ENCODE measurements at regions not wholly inside any gene's neighbourhood (a gene's known extent, or its start where the extent isn't known, plus 50 kb on each side); places are given as distances from the start of the nearest gene placed in this dataset.
A peak's percentile ranks its signal among the peaks of the same experiment; 100 is the strongest.

GRCh38 chr21:35885942-35886541 is 174.3 kb downstream of the SETD4 start:
- Mint-ChIP-seq H3K4me3 (no peak overlapping the region), H3K9me3 (no peaks in the 10 kb centered on the region), H3K36me3 (ENCODE audit: insufficient read depth in 1 of 3, low read depth in 3 of 3) (peaks cover 0 to 1% (median 0%) of the 10 kb centered on the region in 3 experiments; a peak in 1 of 7 replicates), H3K4me1 (peaks cover 23 to 25% of the 10 kb centered on the region in 2 experiments), H3K27ac (no peak overlapping the region), H3K27me3 (ENCODE audit: low read depth) (peaks cover 10% of the 10 kb centered on the region)
- peak; percentile 16; the same call in 2 of the 3 replicates for TF ChIP-seq CTCF (conservative IDR thresholded peaks at IDR 0.05)
- H2AK5ac ChIP-seq (ENCODE audit: insufficient read length, low read length) = no peak overlapping the region
- no peak overlapping the region for H3K56ac ChIP-seq (ENCODE audit: insufficient read length, low read depth, low read length)
- H3K23ac ChIP-seq (ENCODE audit: insufficient read length, low read depth, low read length) = no peak overlapping the region
- no peak overlapping the region for H2AFZ ChIP-seq (ENCODE audit: low read length)
- no CpG with 5 or more reads among the region's 7 CpGs for WGBS (ENCODE audit: extremely low coverage, insufficient read length, low lambda C conversion rate)
- no peak overlapping the region for H3K4me2 ChIP-seq (ENCODE audit: insufficient read depth, insufficient read length, low read length)
- peaks cover 6% of the 10 kb centered on the region; the same call in 1 of the 2 replicates for H3K4me1 ChIP-seq (ENCODE audit: insufficient read depth, low read length)
- H3K79me1 ChIP-seq (ENCODE audit: insufficient read depth, low read depth, low read length, poor library complexity, severe bottlenecking) = no peaks in the 10 kb centered on the region
- no peak overlapping the region for H3K9ac ChIP-seq (ENCODE audit: extremely low read depth, insufficient read length, low read length)
- H3K23me2 ChIP-seq (ENCODE audit: insufficient read length, low read depth, low read length, poor library complexity, severe bottlenecking) = no peaks in the 10 kb centered on the region
- H3K9me3 ChIP-seq (ENCODE audit: control insufficient read depth, low read depth, low read length) = no peaks in the 10 kb centered on the region
- no peak overlapping the region for H2BK15ac ChIP-seq (ENCODE audit: low read depth, low read length)
- H2BK20ac ChIP-seq (ENCODE audit: low read depth, low read length, poor library complexity, severe bottlenecking) = no peak overlapping the region
- no peak overlapping the region for H3K27ac ChIP-seq (ENCODE audit: insufficient read length, low read depth, low read length)
- no peak overlapping the region for H3T11ph ChIP-seq (ENCODE audit: low read length)
- no peaks in the 10 kb centered on the region for H4K20me1 ChIP-seq (ENCODE audit: control insufficient read depth, insufficient read depth, insufficient read length)
- no peak overlapping the region for H2BK5ac ChIP-seq (ENCODE audit: insufficient read length, low read length)
- no peaks in the 10 kb centered on the region for H3K79me2 ChIP-seq (ENCODE audit: insufficient read depth, low read length)
- no peak overlapping the region for H4K91ac ChIP-seq (ENCODE audit: insufficient read length, low read depth, low read length)
- no peak overlapping the region for H3K14ac ChIP-seq (ENCODE audit: insufficient read depth, low read length)
- no peak for DNase-seq
- H2BK12ac ChIP-seq (ENCODE audit: insufficient read length, low read depth, low read length) = no peak overlapping the region
- H4K8ac ChIP-seq (replicated peaks; ENCODE audit: insufficient read length, low read depth, low read length) = no peak overlapping the region
- no peak overlapping the region for H4K5ac ChIP-seq (ENCODE audit: insufficient read length, low read depth, low read length)
- H3K27me3 ChIP-seq (ENCODE audit: insufficient read depth, low read length) = no peaks in the 10 kb centered on the region
- H2BK120ac ChIP-seq (ENCODE audit: low read depth, low read length, poor library complexity, severe bottlenecking) = no peak overlapping the region
- no peak overlapping the region for H3K18ac ChIP-seq (ENCODE audit: insufficient read length, low read depth, low read length)
- H3K4ac ChIP-seq (ENCODE audit: low read depth, low read length) = no peak overlapping the region

Data from H9 (cell line).